ENCODE measurements at regions not wholly inside any gene's neighbourhood (a gene's known extent, or its start where the extent isn't known, plus 50 kb on each side); places are given as distances from the start of the nearest gene placed in this dataset.
A peak's percentile ranks its signal among the peaks of the same experiment; 100 is the strongest.
"Not testable (repeated sequence)": the region's sequence is repeated elsewhere in the genome, so short reads cannot be mapped to it uniquely, and the experiment has no call there.

DNA sequence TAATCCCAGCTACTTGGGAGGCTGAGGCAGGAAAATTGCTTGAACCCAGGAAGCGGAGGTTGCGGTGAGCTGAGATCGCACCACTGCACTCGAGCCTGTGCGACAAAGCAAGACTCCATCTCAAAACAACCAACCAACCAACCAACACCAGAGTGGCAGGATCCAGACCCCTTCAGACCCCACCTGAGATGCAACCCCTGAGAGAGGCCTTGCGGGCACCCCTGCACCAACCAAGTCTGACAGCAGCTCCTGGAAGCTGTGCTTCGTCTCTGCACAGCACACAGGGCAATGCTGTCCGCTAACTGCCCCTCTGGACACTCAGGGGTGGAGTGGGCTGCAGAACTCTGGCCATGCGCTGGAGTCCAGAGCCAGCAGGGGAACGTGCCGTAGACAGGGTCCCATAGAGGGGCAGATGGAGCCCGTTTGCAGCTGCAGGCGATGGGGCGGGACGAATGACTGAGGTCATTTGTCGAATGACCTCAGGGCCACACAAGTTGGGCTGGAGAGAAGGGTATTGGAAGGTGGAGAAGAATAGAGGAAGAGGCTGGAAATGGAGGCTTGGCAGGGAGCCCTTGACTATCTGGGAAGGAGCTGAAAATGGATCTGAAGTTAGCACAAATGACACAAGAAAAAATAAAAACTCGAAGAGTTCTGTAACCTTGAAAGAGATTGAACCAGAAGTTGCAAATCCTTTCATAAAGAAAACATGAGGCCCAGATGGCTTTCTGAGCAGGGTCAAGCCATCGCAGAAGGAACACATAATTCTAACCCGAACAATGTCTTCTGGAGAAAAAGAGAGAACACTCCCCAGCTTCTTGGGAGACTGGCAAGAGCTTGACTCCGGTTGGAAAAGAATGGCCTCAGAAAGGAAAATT, 199.7 kb downstream of the CTTN start:
- DNase-seq (ENCODE audit: low read depth, low spot score) = no peak
- H3K4me3 ChIP-seq (ENCODE audit: low read length) = no peak overlapping the region

DNA sequence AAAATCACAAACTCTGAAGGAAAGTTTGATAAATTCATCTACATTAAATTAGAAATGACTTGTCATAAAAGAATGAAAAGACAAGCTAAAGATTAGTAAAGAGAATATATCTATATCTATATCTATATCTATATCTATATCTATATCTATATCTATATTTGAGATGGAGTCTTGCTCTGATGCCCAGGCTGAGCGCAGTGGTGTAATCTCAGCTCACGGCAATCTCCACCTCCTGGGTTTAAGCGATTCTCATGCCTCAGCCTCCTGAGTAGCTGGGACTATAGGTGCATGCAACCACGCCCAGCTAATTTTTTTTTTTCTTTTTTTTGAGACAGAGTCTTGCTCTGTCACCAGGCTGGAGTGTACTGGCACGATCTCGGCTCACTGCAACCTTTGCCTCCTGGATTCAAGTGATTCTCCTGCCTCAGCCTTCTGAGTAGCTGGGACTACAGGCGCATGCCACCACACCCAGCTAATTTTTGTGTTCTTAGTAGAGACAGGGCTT, 202.6 kb downstream of the CTTN start:
- not testable (repeated sequence) for DNase-seq (ENCODE audit: low read depth, low spot score); H3K4me3 ChIP-seq (ENCODE audit: low read length)

DNA sequence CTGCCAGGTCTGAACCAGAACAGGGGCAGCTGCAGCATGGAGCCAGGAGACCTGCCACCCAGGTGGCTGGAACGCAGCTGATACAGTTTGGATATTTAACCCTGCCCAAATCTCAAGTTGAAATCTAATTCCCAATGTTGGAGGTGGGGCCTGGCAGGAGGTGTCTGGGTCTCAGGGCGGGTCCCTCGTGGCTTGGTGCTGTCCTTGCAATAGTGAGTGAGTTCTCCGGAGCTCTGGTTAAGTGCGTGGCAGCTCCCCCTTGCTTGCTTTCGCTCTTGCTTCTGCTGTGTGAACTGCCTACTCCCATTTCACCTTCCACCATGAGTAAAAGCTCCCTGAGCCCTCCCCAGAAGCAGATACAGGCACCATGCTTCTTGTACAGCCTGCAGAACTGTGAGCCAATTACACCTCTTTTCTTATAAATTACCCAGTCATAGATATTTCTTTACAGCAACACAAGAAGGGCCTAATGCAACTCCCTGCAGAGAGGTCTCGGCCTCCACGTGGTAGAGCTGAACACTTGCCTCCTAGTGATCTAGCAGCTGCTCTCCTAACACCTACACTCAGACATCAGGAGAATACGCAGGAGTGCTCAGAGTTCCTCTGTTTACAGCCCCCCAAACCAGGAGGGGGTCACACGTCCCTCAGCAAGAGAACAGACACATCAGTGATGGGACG, 203.7 kb downstream of the CTTN start:
- no peak for DNase-seq (ENCODE audit: low read depth, low spot score)
- no peak overlapping the region for H3K4me3 ChIP-seq (ENCODE audit: low read length)

- H3K4me3 ChIP-seq (ENCODE audit: low read length) = no peak overlapping the region
- DNase-seq (ENCODE audit: low read depth, low spot score) = no peak
Observed at GRCh38 chr11:70603114-70603755, 204.9 kb downstream of the CTTN start.

GRCh38 chr11:70603756-70604211, 205.5 kb downstream of the CTTN start:
- no peak overlapping the region for H3K4me3 ChIP-seq (ENCODE audit: low read length)
- no peak for DNase-seq (ENCODE audit: low read depth, low spot score)

DNA sequence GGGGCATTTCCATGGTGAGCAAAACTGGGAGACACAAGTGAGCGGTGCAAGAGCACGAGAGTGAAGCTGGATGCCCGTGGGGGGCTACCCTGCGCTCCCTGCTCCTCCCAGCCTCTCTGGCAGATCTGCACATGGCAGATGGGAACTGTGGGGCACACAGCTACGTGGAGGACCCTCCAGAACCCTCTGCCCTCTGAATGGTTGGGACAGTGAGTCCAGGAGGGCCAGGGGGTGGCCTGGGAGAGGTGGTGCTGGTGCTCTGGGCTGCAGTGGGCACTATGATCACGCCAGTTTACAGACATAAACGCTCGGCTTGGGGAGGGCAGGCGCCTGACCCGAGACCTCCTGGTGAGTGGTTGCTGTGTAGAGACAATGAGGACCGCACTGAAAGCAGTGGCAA, 205.9 kb downstream of the CTTN start:
- DNase-seq (ENCODE audit: low read depth, low spot score) = no peak
- no peak overlapping the region for H3K4me3 ChIP-seq (ENCODE audit: low read length)

- DNase-seq (ENCODE audit: low read depth, low spot score) = no peak
- no peak overlapping the region for H3K4me3 ChIP-seq (ENCODE audit: low read length)
Observed at GRCh38 chr11:70604630-70605467, 206.5 kb downstream of the CTTN start.

- no peak overlapping the region for H3K4me3 ChIP-seq (ENCODE audit: low read length)
- DNase-seq (ENCODE audit: low read depth, low spot score) = no peak
Observed at GRCh38 chr11:70605468-70605815, 207.1 kb downstream of the CTTN start.

DNA sequence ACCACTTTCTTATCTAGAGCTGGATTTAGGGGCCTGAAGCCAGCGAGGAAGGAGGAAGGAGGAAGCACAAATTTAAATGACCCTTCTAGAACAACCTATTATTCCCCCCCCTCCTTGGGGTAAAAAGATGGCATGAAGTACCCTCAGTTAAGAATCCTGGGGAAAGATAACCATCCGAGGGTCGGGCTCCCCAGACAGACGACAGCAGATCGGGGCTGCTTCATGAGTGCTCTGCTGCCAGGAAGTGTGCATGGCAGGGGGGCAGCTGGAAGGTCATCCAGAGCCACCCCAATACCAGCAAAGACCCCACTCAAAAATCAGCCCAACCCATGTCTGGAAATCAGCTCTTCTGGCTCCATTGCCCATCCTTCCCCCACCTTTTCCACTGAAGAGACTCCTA, 207.5 kb downstream of the CTTN start:
- no peak for DNase-seq (ENCODE audit: low read depth, low spot score)

DNA sequence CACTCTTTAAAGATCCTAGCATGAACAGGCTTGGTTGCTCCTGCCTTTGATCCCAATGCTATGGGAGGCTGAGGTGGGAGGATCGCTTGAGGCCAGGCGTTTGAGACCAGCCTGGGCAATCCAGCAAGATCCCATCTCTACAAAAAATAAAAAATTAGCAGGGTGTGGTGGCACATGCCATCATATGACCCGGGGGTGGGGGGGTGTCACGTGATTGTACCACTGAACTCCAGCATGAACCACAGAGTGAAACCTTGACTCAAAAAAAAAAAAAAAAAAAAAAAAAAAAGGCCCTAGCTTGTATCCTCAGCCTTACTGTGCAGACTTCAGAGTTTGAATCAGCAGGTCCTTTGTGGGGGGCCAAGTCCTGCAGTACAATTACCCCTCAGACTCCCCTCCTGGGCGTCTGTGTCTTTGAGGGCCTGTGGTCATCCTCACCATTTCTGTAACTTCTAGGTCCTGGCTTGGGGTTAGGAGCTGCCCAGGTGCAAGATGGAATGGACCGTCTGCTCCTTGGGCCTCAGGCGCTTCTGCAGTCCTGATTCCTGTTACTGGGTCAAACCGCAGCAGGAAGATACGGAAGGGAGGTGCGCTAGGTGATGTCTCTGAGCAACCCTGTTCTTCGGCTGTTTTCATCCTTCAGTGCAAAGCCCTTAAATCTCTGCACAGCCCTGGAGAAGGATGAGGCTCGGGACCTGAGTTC, 208.1 kb downstream of the CTTN start:
- DNase-seq (ENCODE audit: low read depth, low spot score) = peak; percentile 1
- no peak overlapping the region for H3K4me3 ChIP-seq (ENCODE audit: low read length)

More for the DNA sequence above, 207.5 kb downstream of the CTTN start:
- no peak overlapping the region for H3K4me3 ChIP-seq (ENCODE audit: low read length)

- H3K4me3 ChIP-seq (ENCODE audit: low read length) = no peak overlapping the region
- no peak for DNase-seq (ENCODE audit: low read depth, low spot score)
Observed at GRCh38 chr11:70606951-70607330, 208.6 kb downstream of the CTTN start.

GRCh38 chr11:70607561-70607960, 209.2 kb downstream of the CTTN start:
- no peak overlapping the region for H3K4me3 ChIP-seq (ENCODE audit: low read length)
- DNase-seq (ENCODE audit: low read depth, low spot score) = no peak

DNA sequence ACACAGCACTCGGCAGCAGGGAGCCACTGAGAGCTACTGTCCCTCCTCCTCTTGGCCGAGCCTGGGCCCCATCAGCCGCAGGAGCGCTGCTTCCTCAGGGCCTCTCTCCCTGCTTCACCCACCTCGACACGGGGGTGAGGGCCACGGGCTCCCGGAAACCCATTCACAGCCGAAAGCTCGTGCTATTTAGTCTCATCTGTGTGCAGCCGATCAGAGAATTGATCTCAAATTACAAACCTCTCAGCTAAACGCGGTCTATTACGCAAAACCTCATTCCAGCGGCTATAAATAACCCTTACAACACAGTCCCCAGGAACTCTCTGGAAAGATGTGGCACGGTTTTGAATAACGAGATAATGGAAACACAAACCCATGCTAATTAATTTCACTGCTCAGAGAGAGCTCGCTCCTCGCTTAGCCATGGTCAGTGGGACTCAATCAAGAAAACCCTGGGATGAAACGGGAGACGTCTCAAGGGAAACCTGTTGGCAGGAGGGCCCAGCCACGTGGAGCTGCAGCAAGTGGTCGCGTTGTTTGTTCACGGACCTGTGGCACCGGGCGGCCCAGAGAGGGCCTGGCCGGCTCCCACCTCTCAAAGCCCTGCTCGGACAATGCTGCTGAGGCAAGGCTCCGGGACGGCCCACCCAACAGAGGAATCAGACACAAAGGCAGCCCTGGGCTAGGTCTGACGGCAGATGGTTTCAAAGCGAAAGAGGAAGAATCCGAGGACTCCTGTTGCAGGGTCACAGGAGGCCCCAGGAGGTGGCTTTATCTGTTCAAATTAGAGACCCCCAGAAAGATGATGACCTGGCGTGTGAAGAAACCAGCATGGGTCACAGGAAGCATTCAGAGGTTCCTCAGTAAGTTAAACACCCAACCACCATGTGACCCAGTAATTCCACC, 210.5 kb downstream of the CTTN start:
- no peak for DNase-seq (ENCODE audit: low read depth, low spot score)
- H3K4me3 ChIP-seq (ENCODE audit: low read length) = no peak overlapping the region

DNA sequence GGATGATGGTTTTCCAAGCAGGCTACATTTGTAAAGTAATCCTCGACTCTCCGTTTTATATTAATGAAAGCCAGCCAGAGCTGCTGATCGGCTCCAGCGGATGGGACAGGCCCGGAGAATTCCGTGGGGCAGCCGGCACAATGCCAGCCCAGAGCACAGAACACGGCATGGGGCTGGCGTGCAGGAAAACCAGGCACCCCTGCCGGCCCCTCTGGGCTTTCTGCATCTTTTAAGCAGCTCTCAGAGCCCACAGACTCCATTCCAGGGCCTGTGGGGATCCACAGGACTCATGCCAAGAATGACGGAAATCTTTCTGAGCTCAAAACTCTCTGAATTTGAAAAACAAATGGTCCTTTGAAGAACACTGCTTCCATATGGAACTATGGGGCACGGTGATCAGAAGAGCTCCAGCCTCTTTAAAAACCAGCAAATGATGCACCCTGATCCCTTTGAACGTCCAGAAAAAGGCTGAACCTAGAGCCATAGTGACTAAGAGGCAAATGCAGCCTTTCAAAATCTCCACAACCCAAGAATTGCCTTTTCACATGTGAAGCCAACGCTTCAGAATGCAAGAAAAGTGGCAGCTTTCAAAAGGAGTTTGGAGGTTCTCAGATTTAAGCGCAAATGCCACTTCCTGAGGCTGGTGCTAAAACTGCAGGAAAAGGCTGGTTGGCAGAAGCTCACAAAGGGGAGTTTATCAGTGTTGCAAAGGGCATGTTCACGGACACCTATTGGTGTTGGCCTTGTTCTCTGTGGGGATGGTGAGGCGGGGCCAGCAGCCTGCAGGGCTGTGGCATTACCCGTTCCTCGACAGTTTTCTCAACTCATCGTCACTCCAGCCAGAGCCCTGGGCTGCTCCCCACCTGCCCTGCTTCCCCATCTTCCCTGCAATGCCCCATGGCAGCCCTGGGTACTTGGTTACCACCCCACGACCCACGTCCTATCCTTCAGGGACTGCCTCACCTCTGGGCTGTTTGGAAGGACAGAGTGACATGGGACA, 212.5 kb downstream of the CTTN start:
- DNase-seq (ENCODE audit: low read depth, low spot score) = peak; percentile 1
- H3K4me3 ChIP-seq (ENCODE audit: low read length) = no peak overlapping the region

DNA sequence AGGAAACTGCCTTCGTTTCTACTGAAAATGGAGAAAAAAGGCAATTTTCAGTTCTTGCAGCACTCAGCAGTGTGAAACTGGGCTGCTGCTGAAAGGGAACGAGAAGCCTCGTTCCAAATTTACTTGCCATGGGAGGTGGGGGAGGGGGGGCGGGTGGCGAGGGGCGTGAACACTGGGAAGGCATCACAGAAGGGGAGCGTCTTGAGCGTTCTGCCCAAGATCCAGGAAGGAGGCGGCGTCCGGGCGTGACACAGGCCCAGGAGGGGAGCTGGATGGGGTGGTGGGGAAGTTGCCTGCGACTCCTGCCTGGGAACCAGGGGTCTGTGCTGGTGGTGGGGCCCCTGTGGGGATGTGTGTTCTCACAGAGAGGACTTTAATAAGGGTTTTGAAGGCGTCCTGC, 213.5 kb downstream of the CTTN start:
- H3K4me3 ChIP-seq (ENCODE audit: low read length) = no peak overlapping the region
- DNase-seq (ENCODE audit: low read depth, low spot score) = no peak

DNA sequence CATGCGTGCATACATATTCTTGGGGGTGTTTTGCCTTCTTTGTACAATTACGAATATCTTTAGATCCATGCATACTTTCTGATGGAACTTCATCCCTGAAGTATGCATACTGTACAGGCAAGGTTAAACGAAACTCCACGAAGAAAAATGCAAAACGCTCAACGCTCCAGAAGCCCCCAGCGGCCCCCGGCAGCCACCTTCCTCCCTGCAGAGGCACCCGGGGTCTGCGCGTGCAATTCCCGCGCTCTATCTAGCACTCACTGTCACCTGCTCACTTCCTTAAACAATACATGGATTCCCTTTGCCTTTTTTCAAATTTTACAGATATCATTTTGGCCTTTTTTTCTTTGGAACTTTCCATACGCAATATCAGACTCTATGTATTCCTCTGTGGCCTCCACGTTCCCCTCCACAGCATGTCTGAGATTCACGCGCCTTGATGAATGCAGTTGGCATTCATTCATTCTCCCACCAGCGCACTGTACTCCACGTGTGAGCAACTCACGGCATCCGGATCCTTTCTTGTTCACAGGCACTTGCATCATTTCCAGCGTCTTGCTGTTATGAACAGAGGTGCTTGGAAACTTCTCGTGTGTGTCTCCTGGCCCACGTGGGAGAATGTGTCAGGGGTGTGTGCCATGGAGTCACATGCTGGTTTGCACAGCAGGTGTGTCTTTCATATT, 214.3 kb downstream of the CTTN start:
- no peak for DNase-seq (ENCODE audit: low read depth, low spot score)

More for the DNA sequence above, 214.3 kb downstream of the CTTN start:
- H3K4me3 ChIP-seq (ENCODE audit: low read length) = no peak overlapping the region

Measured in Jurkat, Clone E6-1 (cell line).